HG03025 (cell line): ENCODE measurements at regions not wholly inside any gene's neighbourhood (a gene's known extent, or its start where the extent isn't known, plus 50 kb on each side); places are given as distances from the start of the nearest gene placed in this dataset.

Source experiments
- ATAC-seq: cut with Tn5 transposase; IDR thresholded peaks from one replicate; pipeline ENCODE4 v1.9.1; 2021; ENCODE audit warnings: mild to moderate bottlenecking, moderate library complexity; ENCODE audit not compliant: unreplicated experiment, low FRiP score

DNA sequence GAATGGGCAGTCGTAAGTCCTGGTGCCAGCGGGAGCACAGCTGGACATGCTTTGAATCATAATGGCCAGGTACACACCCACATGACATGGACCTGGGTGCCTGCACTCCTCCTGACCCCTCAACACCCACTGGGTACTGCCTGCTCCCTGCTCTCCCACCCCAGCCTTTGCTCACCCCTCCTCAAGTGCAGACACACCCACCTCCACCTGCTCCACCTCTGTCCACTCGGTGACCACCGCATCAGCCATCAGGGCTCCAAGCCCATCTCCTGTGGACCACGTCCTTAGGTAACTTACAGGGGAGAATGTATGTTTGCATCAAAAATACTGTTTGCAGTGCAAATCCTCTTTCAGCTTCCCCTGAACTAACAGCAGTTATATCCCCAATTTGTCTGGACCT lies 214.6 kb downstream of the BRD1 start:
- no peak for ATAC-seq

DNA sequence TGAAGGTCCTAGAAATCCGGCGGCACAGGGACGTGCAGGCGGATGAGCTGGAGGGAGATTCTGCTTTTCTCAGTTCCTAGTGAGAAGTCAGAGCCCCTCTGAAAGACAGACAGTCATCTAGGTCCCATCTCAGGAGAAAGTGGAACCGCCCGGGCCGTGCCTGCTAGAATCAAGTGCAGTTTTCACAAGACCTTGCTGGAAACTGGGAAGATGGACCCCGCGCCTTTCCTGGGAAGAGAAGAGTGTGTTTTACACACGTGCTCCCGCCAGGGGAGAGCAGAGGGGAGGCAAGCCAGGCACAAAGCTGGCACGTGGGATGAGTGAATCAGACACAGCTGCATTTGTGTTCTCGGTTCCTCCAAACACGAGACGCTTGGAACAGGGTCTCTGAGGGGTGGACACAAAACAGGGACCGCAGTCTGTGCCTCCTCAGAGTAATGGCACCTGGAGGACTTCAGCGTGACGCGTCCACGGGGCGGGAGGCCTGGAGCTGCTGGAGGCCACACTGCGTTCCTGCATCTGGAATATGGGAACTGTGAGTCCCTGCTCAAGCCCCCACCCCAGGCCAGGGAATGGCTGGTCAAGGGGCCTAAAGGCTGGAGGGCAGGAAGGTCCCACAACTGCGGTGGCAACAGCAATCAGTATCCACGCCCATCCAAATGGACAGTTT lies 218.3 kb downstream of the BRD1 start:
- ATAC-seq = no peak

DNA sequence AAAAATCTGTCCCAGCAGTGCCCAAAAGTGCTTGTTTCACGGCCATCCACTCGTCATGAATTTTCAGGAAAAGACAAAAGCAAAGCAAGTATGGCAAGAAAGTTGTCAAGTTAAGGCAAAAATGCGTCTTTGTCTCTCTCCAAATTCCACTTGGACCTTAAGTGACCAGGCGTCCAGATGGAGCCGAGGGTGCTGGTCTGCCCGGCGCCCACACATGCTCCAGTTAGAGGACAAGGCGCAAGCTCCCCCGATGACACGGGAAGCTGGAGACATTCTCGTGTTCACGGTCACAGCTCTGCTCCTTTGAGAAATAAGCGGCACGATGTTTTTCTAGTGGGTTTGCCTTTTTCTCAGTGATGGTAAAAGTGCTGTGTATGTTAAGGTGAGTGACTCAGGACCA lies 219.0 kb downstream of the BRD1 start:
- no peak for ATAC-seq

DNA sequence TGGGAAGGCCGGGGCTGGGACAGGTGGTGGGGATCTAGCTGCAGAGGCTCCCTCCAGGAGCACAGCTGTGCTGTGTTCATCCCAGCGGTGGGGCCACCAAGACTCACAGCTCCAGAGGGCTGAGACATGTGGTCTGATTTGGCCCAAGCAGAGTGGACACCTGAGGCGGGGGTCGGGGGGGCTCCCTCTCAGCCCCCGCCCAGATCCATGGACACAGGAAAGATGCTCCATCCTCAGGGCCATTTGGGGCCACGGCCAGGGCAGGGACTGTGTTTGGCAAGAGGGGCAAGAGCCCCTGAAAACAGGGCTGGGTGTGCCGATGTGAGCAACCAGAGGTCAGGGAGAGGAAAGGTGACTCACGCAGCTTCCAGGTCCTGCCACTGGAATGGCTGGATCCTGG lies 219.4 kb downstream of the BRD1 start:
- ATAC-seq = no peak

DNA sequence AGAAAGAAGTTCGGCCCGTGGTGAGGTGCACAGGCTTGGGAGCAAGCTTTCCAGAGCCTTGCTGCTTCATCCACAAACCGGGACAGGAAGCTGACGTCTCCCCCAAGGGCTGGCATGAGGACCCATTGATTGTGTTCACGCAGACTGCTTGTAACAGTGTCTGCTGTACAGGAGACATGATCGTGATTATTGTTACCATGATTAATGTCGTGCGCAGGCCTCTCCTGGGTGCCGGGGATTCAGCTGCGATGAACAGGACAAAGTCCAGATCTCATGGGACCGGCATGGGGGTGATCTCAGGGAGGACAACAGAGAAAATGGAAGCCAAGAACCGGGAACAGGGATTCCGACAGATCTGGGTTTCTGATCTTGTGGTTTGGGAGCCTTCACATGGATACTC lies 219.9 kb downstream of the BRD1 start:
- ATAC-seq = no peak

DNA sequence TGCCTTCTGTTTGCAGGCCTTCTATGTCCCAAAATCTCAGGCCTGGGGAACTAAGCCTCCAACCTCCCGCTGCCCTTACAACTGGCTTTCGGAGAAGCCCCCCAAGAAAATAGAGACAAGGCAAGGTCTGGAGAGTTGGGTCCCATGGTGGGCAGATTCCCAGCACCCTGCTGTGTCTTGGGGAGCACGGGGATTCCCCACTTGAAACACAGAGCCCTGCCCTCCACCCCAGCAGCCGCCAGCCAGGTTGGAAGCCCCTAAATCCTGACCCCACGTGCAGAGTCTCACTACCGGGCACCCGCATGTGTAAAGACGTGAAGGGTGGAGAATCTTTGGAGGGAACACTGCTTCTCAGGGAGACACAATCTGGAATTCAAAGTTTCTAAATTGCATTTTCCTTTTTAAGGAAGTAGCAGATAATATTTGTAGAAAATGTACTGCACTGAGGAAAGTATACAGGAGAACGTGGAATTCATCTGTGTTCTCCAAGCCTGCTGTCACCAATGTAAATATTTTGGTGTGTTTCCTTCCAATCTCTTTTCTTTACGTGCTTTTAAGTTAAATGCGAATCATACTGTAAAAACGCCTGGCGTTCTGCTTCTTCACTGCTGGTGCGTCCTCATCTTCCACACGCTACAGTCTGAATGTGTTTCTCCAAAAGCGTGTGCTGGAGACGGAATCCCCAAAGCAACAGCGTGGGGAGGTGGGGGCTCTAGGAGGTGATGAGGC lies 220.9 kb downstream of the BRD1 start:
- ATAC-seq = no peak

DNA sequence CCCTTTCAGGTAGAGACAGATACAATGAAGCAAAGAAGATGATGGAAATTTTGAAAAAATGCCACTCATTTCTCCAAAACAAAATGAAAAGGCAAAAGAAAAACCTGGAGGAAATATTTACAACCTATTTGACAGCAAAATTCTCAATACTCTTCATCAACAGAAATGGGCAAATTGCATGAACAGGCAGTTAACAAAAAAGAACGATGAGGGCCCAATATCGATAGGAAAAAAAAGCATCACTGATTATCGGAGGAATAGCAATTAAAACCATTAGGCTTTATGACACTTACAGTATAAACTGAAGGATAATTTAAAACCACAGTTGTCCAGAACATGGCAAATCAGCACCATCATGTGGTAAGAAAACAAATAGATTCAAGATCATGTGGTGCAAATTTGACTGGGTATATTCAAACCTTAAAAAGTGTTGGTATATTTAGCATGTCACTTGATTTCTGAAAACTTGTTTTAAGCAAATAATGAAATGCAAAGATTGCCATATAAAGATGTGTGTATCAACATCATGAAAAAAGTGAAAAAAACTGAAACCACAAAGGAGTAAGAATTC lies 222.9 kb downstream of the BRD1 start:
- no peak for ATAC-seq

DNA sequence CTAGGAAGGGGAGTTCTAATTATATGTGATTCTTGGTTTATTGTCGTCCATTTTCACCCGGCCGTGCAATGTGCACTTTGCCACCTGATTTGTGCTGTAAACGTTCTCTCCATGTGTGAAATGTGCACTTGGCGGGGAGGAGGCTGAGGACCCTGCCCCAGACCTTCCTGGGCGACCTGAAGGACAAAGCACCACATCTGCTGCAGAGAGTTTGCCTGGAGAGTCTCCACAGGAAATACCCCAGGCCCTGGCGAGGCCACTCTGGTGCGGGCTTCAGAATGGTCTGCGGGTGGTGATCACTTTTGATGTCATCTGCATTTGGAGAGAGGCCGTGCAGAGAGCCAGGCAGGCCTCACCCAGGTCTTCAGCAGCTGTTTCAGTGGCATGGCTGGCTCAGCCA lies 224.7 kb downstream of the BRD1 start:
- no peak for ATAC-seq

DNA sequence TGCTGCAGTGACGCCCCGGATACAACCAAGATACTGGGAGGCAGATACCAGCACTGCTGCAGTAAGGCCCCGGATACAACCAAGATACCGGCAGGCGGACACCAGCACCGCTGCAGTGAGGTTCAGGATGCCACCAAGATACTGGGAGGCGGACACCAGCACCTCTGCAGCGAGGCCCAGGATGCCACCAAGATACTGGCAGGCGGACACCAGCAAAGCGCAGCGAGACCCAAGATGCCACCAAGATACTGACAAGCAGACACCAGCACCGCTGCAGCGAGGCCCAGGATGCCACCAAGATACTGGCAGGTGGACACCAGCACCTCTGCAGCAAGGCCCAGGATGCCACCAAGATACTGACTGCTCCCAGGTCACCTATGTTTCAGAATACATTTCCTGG lies 225.2 kb downstream of the BRD1 start:
- no peak for ATAC-seq

DNA sequence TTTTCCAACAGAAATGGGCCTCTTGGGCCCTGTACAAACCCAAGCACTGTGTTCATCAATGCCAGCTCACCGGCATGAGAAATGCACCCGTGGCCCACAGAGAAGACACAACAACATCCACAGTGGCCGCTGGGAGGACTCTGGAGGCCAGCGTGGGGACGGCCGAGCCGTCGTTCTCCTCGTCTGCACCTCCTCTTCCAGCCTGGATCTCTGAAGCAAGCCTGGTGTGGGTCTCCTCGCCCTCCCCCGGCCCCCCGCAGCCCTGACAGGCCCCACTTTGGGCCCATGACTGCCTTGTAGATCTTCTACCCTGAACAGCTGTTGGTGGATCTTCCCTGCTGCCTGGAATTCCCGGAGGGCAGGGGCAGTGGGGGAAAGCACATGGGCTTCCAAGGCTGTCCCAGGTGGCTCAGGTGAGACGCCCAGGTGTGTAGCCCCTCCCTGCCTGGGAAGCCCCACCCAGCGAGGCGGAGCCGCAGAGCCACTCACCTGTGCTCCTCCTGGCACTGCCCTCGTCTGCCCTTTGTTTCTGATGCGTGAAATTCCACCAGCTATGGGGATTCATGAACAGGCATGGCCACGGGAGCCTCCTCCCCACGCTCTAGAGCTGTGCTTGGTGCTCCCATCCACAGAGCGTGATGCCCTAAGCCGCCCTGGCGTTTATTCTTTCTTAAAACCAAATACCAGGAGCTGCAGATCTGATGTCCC lies 225.9 kb downstream of the BRD1 start:
- ATAC-seq = no peak

DNA sequence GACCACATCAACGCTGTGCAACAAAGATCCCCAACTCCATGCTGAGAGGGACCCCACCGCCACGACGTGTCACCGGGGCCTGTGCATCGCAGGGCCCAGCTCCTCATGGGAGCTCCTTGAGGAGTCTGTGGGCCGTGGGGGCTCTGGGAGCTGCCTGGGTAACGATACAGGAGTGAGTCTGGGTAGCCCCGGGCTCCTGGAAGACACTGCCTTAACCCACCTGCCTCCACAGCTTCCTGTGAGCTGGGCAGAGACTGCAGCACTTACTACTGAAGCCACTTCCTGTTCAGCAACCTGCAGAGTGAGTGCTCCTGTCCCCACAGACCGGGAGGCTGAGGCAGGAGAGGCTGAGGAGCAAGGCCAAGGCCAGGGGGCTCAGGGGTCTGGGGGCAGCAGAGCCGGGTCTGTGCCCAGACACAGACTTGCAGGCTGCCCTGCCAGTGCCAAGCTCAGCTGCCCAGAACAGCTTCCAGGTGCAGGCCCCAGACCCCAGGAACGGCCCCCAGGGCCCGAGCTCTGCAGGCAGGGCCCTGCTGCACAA lies 226.7 kb downstream of the BRD1 start:
- no peak for ATAC-seq

DNA sequence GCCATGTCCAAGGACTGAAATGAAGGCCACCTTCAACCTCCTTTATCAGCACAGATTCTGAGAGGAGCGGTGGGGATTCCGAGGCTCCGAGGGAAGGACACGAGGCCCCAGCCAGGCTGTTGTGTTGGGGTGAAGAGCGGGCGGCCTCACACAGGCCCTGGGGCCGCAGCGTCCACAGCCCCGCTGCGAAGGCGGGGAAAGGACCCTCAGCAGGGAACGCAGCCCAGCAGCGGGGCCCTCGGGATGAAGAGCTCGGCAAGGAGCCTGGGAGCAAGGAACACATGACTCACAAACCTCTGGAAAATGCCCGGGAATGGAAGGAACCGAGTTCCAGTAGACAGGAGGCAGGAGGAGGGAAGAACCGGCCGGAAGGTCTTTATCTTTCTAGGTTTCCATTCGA lies 227.2 kb downstream of the BRD1 start:
- no peak for ATAC-seq

DNA sequence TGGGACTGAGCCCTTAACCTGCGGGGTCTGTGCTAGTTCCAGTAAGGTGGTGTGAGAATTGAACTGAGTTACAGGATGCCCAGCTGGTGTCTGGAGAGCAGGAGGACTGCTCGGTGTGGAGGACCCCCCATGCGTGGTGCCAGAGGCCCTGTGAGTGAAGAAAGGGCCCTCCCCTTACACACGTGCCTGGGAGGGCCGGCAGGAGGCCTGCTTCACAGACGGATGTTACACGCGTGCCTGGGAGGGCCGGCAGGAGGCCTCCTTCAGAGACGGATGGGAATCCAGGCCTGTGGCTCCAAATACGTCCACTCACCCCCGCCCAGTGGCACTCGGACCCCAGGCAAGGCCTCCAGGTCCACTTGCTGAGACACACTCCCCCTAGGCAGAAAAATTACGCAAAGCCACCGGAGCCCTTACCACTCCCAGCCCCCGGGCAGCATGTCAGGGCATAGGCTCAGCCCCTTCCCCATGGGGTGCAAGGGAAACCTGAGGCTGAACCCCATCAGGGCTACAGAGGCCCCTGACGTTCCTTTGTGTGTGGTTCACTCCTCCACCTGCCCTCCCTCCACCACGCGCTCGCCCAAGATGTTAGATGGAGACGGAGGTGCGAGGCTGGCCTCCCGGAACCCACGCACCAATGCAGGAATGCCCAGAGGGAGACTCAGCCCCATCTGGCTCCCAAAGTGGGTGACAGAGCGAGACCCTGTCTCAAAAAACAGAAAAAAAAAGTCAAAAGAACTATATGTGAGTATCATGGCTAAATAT lies 227.8 kb downstream of the BRD1 start:
- no peak for ATAC-seq

DNA sequence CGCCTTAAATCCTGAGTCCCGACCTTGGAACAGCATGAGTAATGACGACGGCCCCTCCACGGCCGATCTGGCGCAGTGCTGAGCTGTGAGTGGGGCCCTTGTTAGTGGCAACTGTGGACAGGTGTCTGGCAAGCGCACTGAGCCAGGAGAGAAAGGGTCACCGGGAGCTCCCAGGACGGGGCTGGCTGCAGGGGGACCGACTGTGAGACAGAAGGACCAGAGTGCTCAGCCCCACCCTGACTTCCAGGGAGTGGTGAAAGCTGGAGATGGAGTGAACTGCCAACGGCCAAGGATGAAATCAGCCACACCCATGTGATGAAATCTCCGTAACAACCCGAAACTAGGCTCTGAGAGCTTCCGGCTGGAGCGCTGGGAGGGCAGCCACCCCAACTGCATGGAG lies 228.6 kb downstream of the BRD1 start:
- no peak for ATAC-seq

DNA sequence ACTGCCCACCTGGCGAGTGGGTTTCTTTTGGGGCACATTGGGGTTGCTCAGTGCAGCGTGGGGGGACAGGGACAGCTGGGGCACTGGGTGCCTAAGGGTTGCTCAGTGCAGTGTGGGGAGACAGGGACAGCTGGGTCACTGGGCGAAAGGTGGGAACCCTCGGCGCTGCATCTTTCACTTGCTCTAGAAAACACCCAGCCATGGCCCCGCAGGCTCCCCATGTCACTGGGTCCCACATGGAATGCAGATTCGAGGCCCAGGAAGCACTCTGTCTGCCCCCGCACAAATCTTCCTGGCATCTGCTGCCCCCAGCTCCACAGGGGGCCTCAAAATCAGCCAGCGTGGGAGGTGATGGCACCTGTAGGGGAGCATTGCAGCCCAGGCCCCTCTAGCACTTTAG lies 229.3 kb downstream of the BRD1 start:
- ATAC-seq = no peak

DNA sequence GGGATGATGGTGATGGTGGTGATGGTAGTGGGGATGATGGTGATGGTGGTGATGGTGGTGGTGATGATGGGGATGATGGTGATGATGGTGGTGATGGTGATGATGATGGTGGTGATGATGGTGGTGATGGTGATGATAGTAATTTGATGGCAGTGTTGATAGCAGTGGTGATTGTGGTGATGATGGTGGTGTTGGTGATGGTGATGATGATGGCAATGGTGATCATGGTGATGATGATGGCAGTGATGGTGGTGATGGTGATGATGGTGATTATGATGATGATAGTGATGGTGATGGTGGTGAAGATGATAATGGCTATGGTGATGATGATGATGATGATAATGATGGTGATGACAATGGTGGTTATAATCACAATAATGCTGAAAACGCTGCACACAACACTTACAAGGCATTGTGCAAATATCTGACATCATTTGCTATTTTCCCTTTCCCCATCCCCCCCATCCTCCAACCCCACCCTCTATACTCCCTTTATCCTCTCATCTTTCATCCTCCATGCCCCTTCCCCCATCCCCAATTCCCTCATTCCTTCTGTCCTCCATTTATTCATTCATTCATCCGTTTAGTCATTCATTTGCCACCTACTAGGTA lies 230.1 kb downstream of the BRD1 start:
- ATAC-seq = no peak

DNA sequence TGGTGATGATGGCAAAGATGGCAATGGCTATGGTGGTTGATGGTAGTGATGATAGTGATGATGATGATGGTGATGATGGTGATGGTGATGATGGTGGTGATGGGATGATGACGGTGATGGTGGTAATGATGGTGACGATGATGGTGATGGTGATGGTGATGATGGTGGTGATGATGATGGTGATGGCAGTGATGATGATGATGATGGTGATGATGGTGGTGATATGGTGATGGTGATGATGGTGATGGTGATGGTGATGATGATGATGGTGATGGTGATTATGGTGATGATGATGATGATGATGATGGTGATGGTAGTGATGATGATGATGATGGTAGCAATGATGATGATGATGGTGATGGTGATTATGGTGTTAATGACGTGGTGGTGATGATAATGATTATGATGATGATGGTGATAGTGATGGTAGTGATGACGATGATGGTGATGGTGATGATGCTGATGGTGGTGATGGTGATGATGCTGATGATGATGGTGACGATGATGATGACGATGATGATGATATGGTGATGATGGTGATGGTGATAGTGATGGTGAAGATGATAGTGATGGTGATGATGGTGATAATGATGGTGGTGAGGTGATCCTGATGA lies 232.1 kb downstream of the BRD1 start:
- ATAC-seq = no peak

DNA sequence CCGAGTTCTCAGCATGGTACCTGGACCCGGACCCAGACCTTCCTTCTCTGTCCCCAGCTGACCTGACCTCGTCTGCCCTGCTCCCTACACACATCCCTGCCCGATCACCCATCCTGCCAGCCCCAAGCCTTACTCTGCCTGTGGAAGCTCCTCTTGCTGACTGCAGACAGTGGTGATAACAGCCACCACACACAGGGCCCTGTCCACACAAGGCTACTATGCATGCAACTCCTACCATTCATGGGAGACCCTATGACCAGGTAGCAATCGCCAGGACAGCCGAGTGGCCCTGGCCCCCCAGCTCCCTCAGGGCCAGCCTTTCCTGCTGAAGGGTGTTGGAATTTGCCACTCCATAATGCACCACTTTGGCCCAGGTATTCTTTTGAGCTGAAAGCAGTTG lies 233.6 kb downstream of the BRD1 start:
- no peak for ATAC-seq

DNA sequence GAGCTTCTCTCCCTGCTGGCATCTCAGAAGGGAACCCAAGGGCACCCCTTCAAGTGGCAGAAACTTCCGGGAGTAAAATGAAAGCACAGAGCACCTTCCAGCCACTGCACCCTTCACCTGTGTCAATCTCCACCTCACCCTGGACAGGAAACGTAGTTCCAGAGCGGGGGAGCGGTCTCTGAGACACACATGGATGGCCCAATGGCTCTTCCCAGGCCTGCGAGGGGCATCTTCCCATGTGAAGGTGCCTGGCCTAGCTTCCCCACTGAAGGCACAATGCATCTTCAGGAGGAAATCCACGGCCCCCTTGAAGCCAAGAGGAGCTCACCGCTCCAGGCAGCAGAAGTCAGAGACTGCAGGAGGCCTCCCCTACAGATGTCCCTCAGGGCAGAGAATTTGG lies 234.2 kb downstream of the BRD1 start:
- no peak for ATAC-seq
